Endothelial cell of umbilical vein (primary cell): ENCODE measurements at regions not wholly inside any gene's neighbourhood (a gene's known extent, or its start where the extent isn't known, plus 50 kb on each side); places are given as distances from the start of the nearest gene placed in this dataset.

ENCODE experiments used
- BruUV-seq: library from RNA; stranded (reverse); fragments of 400-500 nt; replicated peaks from 2 replicates; lab custom pipeline; 2021; lab: Mats Ljungman, UMichigan
- CTCF ChIA-PET: fragments of 300-600, 350-600 bp; sonication (Branson Sonifier 250); formaldehyde crosslinking; loops from one replicate; lab custom pipeline; 2021; ENCODE audit warnings: antibody characterized with exemption, inconsistent platforms; lab: Charles Lee
- POLR2A ChIA-PET: fragments of 300-600, 350-600 bp; sonication (Branson Sonifier 250); formaldehyde crosslinking; loops from one replicate; lab custom pipeline; 2021; ENCODE audit warnings: antibody characterized with exemption, inconsistent platforms; lab: Charles Lee
- DNase-seq: peaks from one replicate; pipeline ENCODE4 v3.0.0-alpha.2; 2011; ENCODE audit warnings: low read depth, low spot score
- FAIRE-seq: peaks from 2 replicates; lab custom pipeline; 2011; peaks lifted over from hg19 to GRCh38; lab: Jason Lieb, UNC
- H2AFZ ChIP-seq: 2 replicates; pipeline ENCODE4 v1.6.0; 2012; ENCODE audit warnings: low read depth, low read length, control low read depth, inconsistent platforms
- H3K27ac ChIP-seq: 2 replicates; pipeline ENCODE4 v1.5.1; 2011; ENCODE audit warnings: low read depth, mild to moderate bottlenecking, control low read depth, low read length, moderate library complexity; ENCODE audit not compliant: insufficient read depth
- H3K27me3 ChIP-seq, 2 experiments: 2 replicates each; pipeline versions ENCODE4 v1.6.0 to v1.6.1; 2011; ENCODE audit warnings: low read length in 2 of 2, mixed read lengths in 1 of 2; ENCODE audit not compliant: control insufficient read depth in 2 of 2, insufficient read depth in 2 of 2
- H3K36me3 ChIP-seq, 2 experiments: 2 replicates in 1 of 2; 3 replicates in 1 of 2; pipeline ENCODE4 v1.5.1; 2011; ENCODE audit warnings: low read length in 2 of 2, mild to moderate bottlenecking in 1 of 2, moderate library complexity in 1 of 2; ENCODE audit not compliant: control insufficient read depth in 2 of 2, insufficient read depth in 2 of 2; ENCODE audit errors: extremely low read depth in 1 of 2
- H3K4me1 ChIP-seq: 3 replicates; pipeline ENCODE4 v1.5.1; 2011; ENCODE audit warnings: mild to moderate bottlenecking, low read length; ENCODE audit not compliant: control insufficient read depth, insufficient read depth; ENCODE audit errors: extremely low read depth
- H3K4me2 ChIP-seq: 2 replicates; pipeline ENCODE4 v1.6.1; 2011; ENCODE audit warnings: low read length, control low read depth, mixed read lengths; ENCODE audit not compliant: insufficient read depth
- H3K4me3 ChIP-seq, 3 experiments: fragments of 200-600 bp in 1 of 3; sonication (generic), shearing (Covaris generic) in 1 of 3; replicated peaks in 1 of 3; 2 replicates each; pipeline ENCODE4 v1.5.1; 2011 to 2016; ENCODE audit warnings: control low read depth in 3 of 3, low read length in 3 of 3, mild to moderate bottlenecking in 2 of 3, inconsistent platforms in 1 of 3, low read depth in 1 of 3, moderate library complexity in 1 of 3; ENCODE audit not compliant: insufficient read depth in 1 of 3
- H3K79me2 ChIP-seq: 2 replicates; pipeline ENCODE4 v1.6.0; 2012; ENCODE audit warnings: low read length, inconsistent platforms; ENCODE audit not compliant: control insufficient read depth, insufficient read depth
- H3K9ac ChIP-seq: replicated peaks from 2 replicates; pipeline ENCODE3; 2011; ENCODE audit warnings: low read length, control low read depth; ENCODE audit not compliant: insufficient read depth; ENCODE audit errors: extremely low read depth
- H3K9me1 ChIP-seq: replicated peaks from 3 replicates; pipeline ENCODE4 v1.6.0; 2011; ENCODE audit warnings: mild to moderate bottlenecking, low read length; ENCODE audit not compliant: control insufficient read depth, insufficient read depth; ENCODE audit errors: extremely low read depth
- H3K9me3 ChIP-seq: replicated peaks from 2 replicates; pipeline ENCODE4 v1.5.1; 2012; ENCODE audit warnings: low read length, inconsistent platforms; ENCODE audit not compliant: control insufficient read depth, insufficient read depth
- H4K20me1 ChIP-seq: replicated peaks from 2 replicates; pipeline ENCODE3; 2011; ENCODE audit warnings: mild to moderate bottlenecking, low read length; ENCODE audit not compliant: control insufficient read depth, insufficient read depth; ENCODE audit errors: extremely low read depth
- CTCF ChIP-seq, 2 donors: IDR thresholded peaks; 1 replicate in 1 of 2; 2 replicates in 1 of 2; pipeline ENCODE4 v1.5.1; 2011; ENCODE audit warnings: low read length in 2 of 2, mild to moderate bottlenecking in 2 of 2, moderate library complexity in 2 of 2, control low read depth in 1 of 2, inconsistent platforms in 1 of 2, low read depth in 1 of 2; ENCODE audit not compliant: insufficient read depth in 1 of 2; ENCODE audit errors: extremely low read depth in 1 of 2
- EZH2 ChIP-seq: IDR thresholded peaks from 2 replicates; pipeline ENCODE4 v1.6.1; 2012; ENCODE audit warnings: borderline replicate concordance, low read depth, mild to moderate bottlenecking, moderate library complexity, low read length, inconsistent platforms; ENCODE audit not compliant: severe bottlenecking
- FOS ChIP-seq: IDR thresholded peaks from 2 replicates; pipeline ENCODE4 v1.6.1; 2011; ENCODE audit warnings: mild to moderate bottlenecking, low read length, moderate library complexity, borderline replicate concordance; ENCODE audit not compliant: insufficient read depth
- GATA2 ChIP-seq: IDR thresholded peaks from 2 replicates; pipeline ENCODE4 v1.7.0; 2011; ENCODE audit warnings: low read depth, mild to moderate bottlenecking, moderate library complexity, mixed read lengths, low read length; ENCODE audit not compliant: insufficient read length, insufficient read depth
- JUN ChIP-seq: IDR thresholded peaks from 2 replicates; pipeline ENCODE4 v1.6.1; 2011; ENCODE audit warnings: borderline replicate concordance, low read depth; ENCODE audit not compliant: insufficient read length, insufficient read depth
- MAX ChIP-seq: IDR thresholded peaks from 2 replicates; pipeline ENCODE4 v1.6.1; 2011; ENCODE audit not compliant: insufficient read depth, insufficient read length
- MYC ChIP-seq: IDR thresholded peaks from one replicate; pipeline ENCODE4 v1.6.1; 2011; ENCODE audit warnings: mild to moderate bottlenecking, low read depth, low read length
- POLR2A ChIP-seq: IDR thresholded peaks from 2 replicates; pipeline ENCODE4 v1.6.1; 2012; ENCODE audit warnings: low read depth, mild to moderate bottlenecking, control low read depth, low read length
- POLR2AphosphoS5 ChIP-seq: IDR thresholded peaks from 2 replicates; pipeline ENCODE4 v1.6.1; 2012; ENCODE audit warnings: low read depth, mild to moderate bottlenecking, control low read depth, low read length, moderate library complexity; ENCODE audit not compliant: insufficient read depth
- dilution Hi-C: fragments of 300-500 bp; cut with MboI; formaldehyde crosslinking; loops from one replicate; pipeline ENCODE4 v1.15.0; 2019; ENCODE audit warnings: low sequenced_read_pairs; ENCODE audit not compliant: extremely low pct_ligation_motif_present
- intact Hi-C: fragments of 100-400 bp; cut with micrococcal nuclease; formaldehyde crosslinking; loops from one replicate; pipeline ENCODE4 v1.10.0; 2022

- H2AFZ ChIP-seq: no peak overlapping the region
- H3K4me1 ChIP-seq: no peaks in the 10 kb centered on the region
- no peaks in the 10 kb centered on the region for H3K79me2 ChIP-seq
- TF ChIP-seq CTCF (IDR thresholded peaks at IDR 0.05; ENCODE audit: extremely low read depth in 1 of 2, insufficient read depth in 1 of 2, low read depth in 1 of 2, low read length in 2 of 2) (no peak), GATA2 (no peak), POLR2AphosphoS5 (no peak), MYC (no peak), EZH2 (no peak), FOS (no peak), POLR2A (no peak), MAX (no peak), JUN (no peak)
- no peak overlapping the region for H3K9ac ChIP-seq
- H4K20me1 ChIP-seq: no peaks in the 10 kb centered on the region
- H3K36me3 ChIP-seq: no peaks in the 10 kb centered on the region
- no peak for DNase-seq
- no peaks in the 10 kb centered on the region for H3K27me3 ChIP-seq
- no peak overlapping the region for H3K27ac ChIP-seq
- dilution Hi-C loops (no loop called here), intact Hi-C loops (no loop called here)
- H3K9me1 ChIP-seq: no peaks in the 10 kb centered on the region
- H3K4me2 ChIP-seq: no peak overlapping the region
- no peak overlapping the region for H3K4me3 ChIP-seq
- H3K9me3 ChIP-seq: no peaks in the 10 kb centered on the region
- no TSS peak for BruUV-seq
- FAIRE-seq: no peak
- ChIA-PET POLR2A (no interaction called here), CTCF (no interaction called here)
These were observed 448.6 kb downstream of the BCL11A start for GRCh38 chr2:60104514-60105505.
